ENCODE measurements at regions not wholly inside any gene's neighbourhood (a gene's known extent, or its start where the extent isn't known, plus 50 kb on each side); places are given as distances from the start of the nearest gene placed in this dataset.

DNA sequence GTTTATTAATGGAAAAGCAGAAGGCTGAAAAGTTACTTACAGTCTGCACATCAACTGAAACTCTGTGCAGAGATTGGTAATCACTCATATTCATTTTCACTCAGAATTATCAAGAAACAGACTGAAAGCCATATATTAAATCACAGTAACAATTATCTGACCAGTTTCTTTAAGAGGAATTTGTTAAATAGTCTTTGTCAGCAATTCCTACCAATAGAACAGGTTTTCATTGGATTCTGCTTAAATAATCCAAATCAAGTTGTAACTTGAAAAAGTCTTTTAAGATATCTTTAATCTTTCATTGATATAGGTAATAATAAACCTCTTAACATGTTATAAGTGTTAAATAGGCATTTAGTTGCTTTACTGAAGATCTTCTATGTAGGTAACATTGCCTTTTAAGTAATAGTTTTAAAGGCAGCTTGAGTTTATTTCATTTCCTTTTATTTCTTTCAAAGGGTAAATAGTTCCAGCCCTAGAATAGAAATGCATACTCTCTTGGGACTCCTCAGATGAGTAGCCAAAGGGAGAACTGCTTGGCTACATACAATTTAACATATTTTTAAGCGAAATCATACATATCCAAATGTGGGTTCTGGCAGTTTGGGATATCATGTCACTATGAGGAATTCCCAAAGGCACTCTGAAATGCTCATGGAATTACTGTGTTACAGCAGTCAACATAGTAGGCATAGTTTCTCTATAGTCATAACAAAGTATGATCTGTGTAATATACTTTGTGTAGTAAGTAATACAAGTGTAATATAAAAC, 326.0 kb upstream of the SPRY2 start:
- Histone ChIP-seq H3K27me3 (ENCODE audit: insufficient read depth, poor library complexity, severe bottlenecking) (no peaks in the 10 kb centered on the region), H3K27ac (ENCODE audit: poor library complexity, severe bottlenecking) (no peak overlapping the region), H3K36me3 (ENCODE audit: low read depth) (no peaks in the 10 kb centered on the region), H3K4me1 (ENCODE audit: insufficient read depth, poor library complexity, severe bottlenecking) (no peaks in the 10 kb centered on the region), H3K9me3 (ENCODE audit: severe bottlenecking) (no peaks in the 10 kb centered on the region), H3K4me3 (ENCODE audit: severe bottlenecking) (no peak overlapping the region)
- no peak for ATAC-seq (ENCODE audit: low read depth)
- TF ChIP-seq, protein P1, sequence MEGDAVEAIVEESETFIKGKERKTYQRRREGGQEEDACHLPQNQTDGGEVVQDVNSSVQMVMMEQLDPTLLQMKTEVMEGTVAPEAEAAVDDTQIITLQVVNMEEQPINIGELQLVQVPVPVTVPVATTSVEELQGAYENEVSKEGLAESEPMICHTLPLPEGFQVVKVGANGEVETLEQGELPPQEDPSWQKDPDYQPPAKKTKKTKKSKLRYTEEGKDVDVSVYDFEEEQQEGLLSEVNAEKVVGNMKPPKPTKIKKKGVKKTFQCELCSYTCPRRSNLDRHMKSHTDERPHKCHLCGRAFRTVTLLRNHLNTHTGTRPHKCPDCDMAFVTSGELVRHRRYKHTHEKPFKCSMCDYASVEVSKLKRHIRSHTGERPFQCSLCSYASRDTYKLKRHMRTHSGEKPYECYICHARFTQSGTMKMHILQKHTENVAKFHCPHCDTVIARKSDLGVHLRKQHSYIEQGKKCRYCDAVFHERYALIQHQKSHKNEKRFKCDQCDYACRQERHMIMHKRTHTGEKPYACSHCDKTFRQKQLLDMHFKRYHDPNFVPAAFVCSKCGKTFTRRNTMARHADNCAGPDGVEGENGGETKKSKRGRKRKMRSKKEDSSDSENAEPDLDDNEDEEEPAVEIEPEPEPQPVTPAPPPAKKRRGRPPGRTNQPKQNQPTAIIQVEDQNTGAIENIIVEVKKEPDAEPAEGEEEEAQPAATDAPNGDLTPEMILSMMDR (IDR thresholded peaks at IDR 0.05; ENCODE audit: poor library complexity, severe bottlenecking): no peak
- no peak for DNase-seq (ENCODE audit: low spot score)

DNA sequence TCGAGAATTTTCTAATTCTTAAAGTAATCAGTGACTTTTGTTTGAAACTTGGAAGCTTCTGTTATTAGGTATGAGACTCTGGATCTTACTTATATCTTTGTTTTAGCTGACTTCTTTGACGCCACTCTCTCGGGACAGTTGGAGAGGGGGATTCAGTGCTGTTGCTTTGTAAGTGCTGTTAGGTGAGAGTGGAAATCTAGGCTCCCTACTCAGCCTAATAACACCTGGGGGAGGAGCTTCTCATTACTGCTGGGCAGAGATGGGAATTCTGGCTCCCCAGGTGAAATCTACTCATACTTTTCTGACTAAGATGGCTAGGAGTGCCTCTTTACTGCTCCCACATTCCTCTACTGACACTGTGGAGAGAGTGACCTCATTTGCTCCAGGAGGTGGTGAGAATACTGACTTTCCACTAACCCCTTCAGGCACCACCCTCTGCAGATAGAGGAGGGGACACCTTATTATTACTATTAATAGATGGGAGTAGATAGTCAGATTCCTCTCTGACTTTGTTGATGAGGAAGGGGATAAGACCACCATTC, 324.9 kb upstream of the SPRY2 start:
- TF ChIP-seq, protein P1 (IDR thresholded peaks at IDR 0.05; ENCODE audit: poor library complexity, severe bottlenecking): no peak
- DNase-seq (ENCODE audit: low spot score) (no peak), ATAC-seq (ENCODE audit: low read depth) (peak; percentile 36; the same call in 1 of the 3 replicates)
- H3K4me1 ChIP-seq (ENCODE audit: insufficient read depth, poor library complexity, severe bottlenecking): no peaks in the 10 kb centered on the region
- no peak overlapping the region for H3K4me3 ChIP-seq (ENCODE audit: severe bottlenecking)
- H3K9me3 ChIP-seq (ENCODE audit: severe bottlenecking): no peaks in the 10 kb centered on the region
- H3K36me3 ChIP-seq (ENCODE audit: low read depth): no peaks in the 10 kb centered on the region
- H3K27ac ChIP-seq (ENCODE audit: poor library complexity, severe bottlenecking): no peak overlapping the region
- H3K27me3 ChIP-seq (ENCODE audit: insufficient read depth, poor library complexity, severe bottlenecking): no peaks in the 10 kb centered on the region

DNA sequence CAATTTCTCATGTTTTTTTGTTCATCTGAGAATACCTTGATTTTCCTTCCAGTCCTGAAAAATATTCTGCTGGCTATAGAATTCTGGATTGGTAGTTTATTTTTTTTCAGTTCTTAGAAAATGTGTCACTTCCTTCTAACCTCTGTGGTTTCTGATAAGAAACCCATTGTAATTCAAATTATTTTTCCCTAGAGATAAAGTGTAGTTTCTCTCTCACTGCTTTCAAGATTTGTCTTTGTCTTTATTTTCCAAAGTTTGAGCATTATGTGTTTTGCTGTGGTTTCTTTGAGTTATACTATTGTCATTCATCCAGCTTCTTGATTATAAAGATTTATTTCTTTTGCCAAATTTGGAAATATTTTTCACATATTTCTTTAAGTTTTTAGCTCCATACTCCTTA, 324.0 kb upstream of the SPRY2 start:
- no peaks in the 10 kb centered on the region for H3K4me1 ChIP-seq (ENCODE audit: insufficient read depth, poor library complexity, severe bottlenecking)
- TF ChIP-seq, protein P1 (IDR thresholded peaks at IDR 0.05; ENCODE audit: poor library complexity, severe bottlenecking): no peak
- no peak overlapping the region for H3K27ac ChIP-seq (ENCODE audit: poor library complexity, severe bottlenecking)
- DNase-seq (ENCODE audit: low spot score) (no peak), ATAC-seq (ENCODE audit: low read depth) (no peak)
- H3K4me3 ChIP-seq (ENCODE audit: severe bottlenecking): no peak overlapping the region
- H3K9me3 ChIP-seq (ENCODE audit: severe bottlenecking): no peaks in the 10 kb centered on the region
- no peaks in the 10 kb centered on the region for H3K27me3 ChIP-seq (ENCODE audit: insufficient read depth, poor library complexity, severe bottlenecking)
- H3K36me3 ChIP-seq (ENCODE audit: low read depth): no peaks in the 10 kb centered on the region

DNA sequence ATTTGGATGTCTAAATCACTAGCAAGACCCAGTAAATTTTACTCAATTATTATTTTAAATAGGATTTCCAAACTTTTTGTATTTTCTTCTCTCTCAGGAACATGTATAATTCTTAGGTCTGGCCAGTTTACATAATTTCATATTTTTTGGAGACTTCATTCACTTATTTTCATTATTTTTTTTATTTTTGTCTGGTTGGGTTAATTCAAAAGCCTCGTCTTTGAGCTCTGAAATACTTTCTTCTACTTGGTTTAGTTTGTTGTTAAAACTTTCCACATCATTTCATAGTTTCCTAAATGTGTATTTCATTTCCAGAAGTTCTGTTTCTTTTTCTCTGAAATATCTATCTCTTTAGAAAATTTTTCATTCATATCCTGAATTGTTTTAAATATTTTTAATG, 322.9 kb upstream of the SPRY2 start:
- no peak overlapping the region for H3K4me3 ChIP-seq (ENCODE audit: severe bottlenecking)
- TF ChIP-seq, protein P1 (IDR thresholded peaks at IDR 0.05; ENCODE audit: poor library complexity, severe bottlenecking): no peak
- no peaks in the 10 kb centered on the region for H3K9me3 ChIP-seq (ENCODE audit: severe bottlenecking)
- no peak for DNase-seq (ENCODE audit: low spot score)
- no peak overlapping the region for H3K27ac ChIP-seq (ENCODE audit: poor library complexity, severe bottlenecking)
- ATAC-seq (ENCODE audit: low read depth): no peak
- no peaks in the 10 kb centered on the region for H3K4me1 ChIP-seq (ENCODE audit: insufficient read depth, poor library complexity, severe bottlenecking)
- no peaks in the 10 kb centered on the region for H3K36me3 ChIP-seq (ENCODE audit: low read depth)
- H3K27me3 ChIP-seq (ENCODE audit: insufficient read depth, poor library complexity, severe bottlenecking): no peaks in the 10 kb centered on the region

GRCh38 chr13:80658705-80659104, 317.8 kb upstream of the SPRY2 start:
- H3K9me3 ChIP-seq (ENCODE audit: severe bottlenecking): no peaks in the 10 kb centered on the region
- no peaks in the 10 kb centered on the region for H3K36me3 ChIP-seq (ENCODE audit: low read depth)
- H3K4me3 ChIP-seq (ENCODE audit: severe bottlenecking): no peak overlapping the region
- no peaks in the 10 kb centered on the region for H3K27me3 ChIP-seq (ENCODE audit: insufficient read depth, poor library complexity, severe bottlenecking)
- H3K27ac ChIP-seq (ENCODE audit: poor library complexity, severe bottlenecking): no peak overlapping the region
- TF ChIP-seq, protein P1 (IDR thresholded peaks at IDR 0.05; ENCODE audit: poor library complexity, severe bottlenecking): no peak
- DNase-seq (ENCODE audit: low spot score) (no peak), ATAC-seq (ENCODE audit: low read depth) (no peak)
- no peaks in the 10 kb centered on the region for H3K4me1 ChIP-seq (ENCODE audit: insufficient read depth, poor library complexity, severe bottlenecking)
